ENCODE measurements at regions not wholly inside any gene's neighbourhood (a gene's known extent, or its start where the extent isn't known, plus 50 kb on each side); places are given as distances from the start of the nearest gene placed in this dataset.

GRCh38 chr5:37916525-37916924, 76.7 kb upstream of the GDNF start:
- TF ChIP-seq POLR2A (IDR thresholded peaks at IDR 0.05; ENCODE audit: low read depth, low read length) (no peak), RAD21 (IDR thresholded peaks at IDR 0.05; ENCODE audit: low read length) (no peak), MAZ (IDR thresholded peaks at IDR 0.05; ENCODE audit: borderline replicate concordance, low read depth, low read length) (no peak), RFX5 (IDR thresholded peaks at IDR 0.05; ENCODE audit: low read depth, low read length) (no peak), SMC3 (IDR thresholded peaks at IDR 0.05; ENCODE audit: low read depth, low read length) (no peak), CEBPB (IDR thresholded peaks at IDR 0.05; ENCODE audit: low read depth, low read length) (no peak), MAFK (IDR thresholded peaks at IDR 0.05; ENCODE audit: low read depth, low read length) (no peak), ELK1 (IDR thresholded peaks at IDR 0.05; ENCODE audit: borderline replicate concordance, low read depth, low read length) (no peak), MXI1 (IDR thresholded peaks at IDR 0.05; ENCODE audit: borderline replicate concordance, low read depth, low read length) (no peak)
- TF ChIP-seq, protein P1, sequence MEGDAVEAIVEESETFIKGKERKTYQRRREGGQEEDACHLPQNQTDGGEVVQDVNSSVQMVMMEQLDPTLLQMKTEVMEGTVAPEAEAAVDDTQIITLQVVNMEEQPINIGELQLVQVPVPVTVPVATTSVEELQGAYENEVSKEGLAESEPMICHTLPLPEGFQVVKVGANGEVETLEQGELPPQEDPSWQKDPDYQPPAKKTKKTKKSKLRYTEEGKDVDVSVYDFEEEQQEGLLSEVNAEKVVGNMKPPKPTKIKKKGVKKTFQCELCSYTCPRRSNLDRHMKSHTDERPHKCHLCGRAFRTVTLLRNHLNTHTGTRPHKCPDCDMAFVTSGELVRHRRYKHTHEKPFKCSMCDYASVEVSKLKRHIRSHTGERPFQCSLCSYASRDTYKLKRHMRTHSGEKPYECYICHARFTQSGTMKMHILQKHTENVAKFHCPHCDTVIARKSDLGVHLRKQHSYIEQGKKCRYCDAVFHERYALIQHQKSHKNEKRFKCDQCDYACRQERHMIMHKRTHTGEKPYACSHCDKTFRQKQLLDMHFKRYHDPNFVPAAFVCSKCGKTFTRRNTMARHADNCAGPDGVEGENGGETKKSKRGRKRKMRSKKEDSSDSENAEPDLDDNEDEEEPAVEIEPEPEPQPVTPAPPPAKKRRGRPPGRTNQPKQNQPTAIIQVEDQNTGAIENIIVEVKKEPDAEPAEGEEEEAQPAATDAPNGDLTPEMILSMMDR (conservative IDR thresholded peaks at IDR 0.05; ENCODE audit: low read depth, low read length), result no peak
